SK-N-MC (cell line): ENCODE measurements at regions not wholly inside any gene's neighbourhood (a gene's known extent, or its start where the extent isn't known, plus 50 kb on each side); places are given as distances from the start of the nearest gene placed in this dataset.

ENCODE experiments used
- EZH2 ChIP-seq: fragments of 200-600 bp; sonication (generic); IDR thresholded peaks from one replicate; pipeline ENCODE4 v1.6.1; 2017; ENCODE audit warnings: antibody characterized with exemption
- POLR2AphosphoS5 ChIP-seq: IDR thresholded peaks from 2 replicates; pipeline ENCODE4 v1.6.1; 2012; ENCODE audit warnings: mild to moderate bottlenecking, low read depth, low read length, borderline replicate concordance

- no peak for TF ChIP-seq EZH2
- TF ChIP-seq POLR2AphosphoS5 = no peak
These were observed 611.7 kb upstream of the NETO1 start for GRCh38 chr18:73479477-73479876.
